Peyer's patch (tissue), 4 donors: ENCODE measurements at regions not wholly inside any gene's neighbourhood (a gene's known extent, or its start where the extent isn't known, plus 50 kb on each side); places are given as distances from the start of the nearest gene placed in this dataset.

Source experiments
- CTCF ChIP-seq, 6 experiments: fragments of 450-650 bp in 4 of 6; fragments of 200-600 bp in 2 of 6; sonication (generic) in 1 of 6; IDR thresholded peaks; one replicate each; pipeline ENCODE4 v1.5.1; 2017 to 2019; ENCODE audit warnings: antibody characterized with exemption in 6 of 6, mild to moderate bottlenecking in 3 of 6, moderate library complexity in 1 of 6
- POLR2A ChIP-seq, 2 donors: fragments of 450-650 bp; IDR thresholded peaks; one replicate each; pipeline ENCODE4 v1.5.1; 2017; ENCODE audit warnings: antibody characterized with exemption in 2 of 2, mild to moderate bottlenecking in 2 of 2, moderate library complexity in 2 of 2

GRCh38 chr12:124094188-124094587, 121.2 kb downstream of the ZNF664 start:
- TF ChIP-seq POLR2A (IDR thresholded peaks at IDR 0.05) (no peak), CTCF (IDR thresholded peaks at IDR 0.05) (no peak)
